HG03045 (cell line): ENCODE measurements at regions not wholly inside any gene's neighbourhood (a gene's known extent, or its start where the extent isn't known, plus 50 kb on each side); places are given as distances from the start of the nearest gene placed in this dataset.

Experiments
- ATAC-seq: cut with Tn5 transposase; IDR thresholded peaks from one replicate; pipeline ENCODE4 v1.9.1; 2021; ENCODE audit warnings: mild to moderate bottlenecking, moderate library complexity; ENCODE audit not compliant: unreplicated experiment

- no peak for ATAC-seq
These were observed 111.4 kb downstream of the TBX19 start for GRCh38 chr1:168391851-168392681.

GRCh38 chr1:168390271-168390670, 109.6 kb downstream of the TBX19 start:
- ATAC-seq, result no peak

- ATAC-seq, result no peak
These were observed 107.4 kb downstream of the TBX19 start for GRCh38 chr1:168387781-168388760.

GRCh38 chr1:168386949-168387586, 106.4 kb downstream of the TBX19 start:
- no peak for ATAC-seq

GRCh38 chr1:168386492-168386891, 105.8 kb downstream of the TBX19 start:
- ATAC-seq, result no peak

GRCh38 chr1:168381850-168382249, 101.2 kb downstream of the TBX19 start:
- ATAC-seq, result no peak

- ATAC-seq, result no peak
These were observed 100.3 kb downstream of the TBX19 start for GRCh38 chr1:168380945-168381344.

- no peak for ATAC-seq
These were observed 98.6 kb downstream of the TBX19 start for GRCh38 chr1:168379104-168379860.

- no peak for ATAC-seq
These were observed 95.1 kb downstream of the TBX19 start for GRCh38 chr1:168375566-168376300.

- no peak for ATAC-seq
These were observed 93.9 kb downstream of the TBX19 start for GRCh38 chr1:168374566-168374965.

- no peak for ATAC-seq
These were observed 93.2 kb downstream of the TBX19 start for GRCh38 chr1:168373869-168374268.

- no peak for ATAC-seq
These were observed 92.2 kb downstream of the TBX19 start for GRCh38 chr1:168372861-168373371.

GRCh38 chr1:168372307-168372706, 91.6 kb downstream of the TBX19 start:
- no peak for ATAC-seq

GRCh38 chr1:168371477-168371876, 90.8 kb downstream of the TBX19 start:
- no peak for ATAC-seq

GRCh38 chr1:168370586-168370985, 89.9 kb downstream of the TBX19 start:
- ATAC-seq, result no peak

- no peak for ATAC-seq
These were observed 89.0 kb downstream of the TBX19 start for GRCh38 chr1:168369655-168370054.

- ATAC-seq, result no peak
These were observed 87.5 kb downstream of the TBX19 start for GRCh38 chr1:168368131-168368530.

GRCh38 chr1:168365719-168366479, 85.2 kb downstream of the TBX19 start:
- no peak for ATAC-seq
